ENCODE measurements at regions not wholly inside any gene's neighbourhood (a gene's known extent, or its start where the extent isn't known, plus 50 kb on each side); places are given as distances from the start of the nearest gene placed in this dataset.

- H3K4me3 ChIP-seq (ENCODE audit: low read depth, low read length): no peak overlapping the region
- TF ChIP-seq MYC (IDR thresholded peaks at IDR 0.05; ENCODE audit: low read depth, low read length) (no peak), MAX (IDR thresholded peaks at IDR 0.05; ENCODE audit: low read depth, low read length) (no peak), POLR2A (IDR thresholded peaks at IDR 0.05; ENCODE audit: extremely low read depth, insufficient read length) (no peak), CTCF (IDR thresholded peaks at IDR 0.05; ENCODE audit: low read depth, low read length) (no peak)
- DNase-seq (ENCODE audit: low read depth): no peak
Observed at GRCh38 chr11:8323161-8323935, 59.7 kb upstream of the LMO1 start.

GRCh38 chr11:8321876-8322275 is 58.2 kb upstream of the LMO1 start:
- DNase-seq (ENCODE audit: low read depth): no peak
- H3K4me3 ChIP-seq (ENCODE audit: low read depth, low read length): no peak overlapping the region
- TF ChIP-seq MAX (IDR thresholded peaks at IDR 0.05; ENCODE audit: low read depth, low read length) (no peak), CTCF (IDR thresholded peaks at IDR 0.05; ENCODE audit: low read depth, low read length) (no peak), MYC (IDR thresholded peaks at IDR 0.05; ENCODE audit: low read depth, low read length) (no peak), POLR2A (IDR thresholded peaks at IDR 0.05; ENCODE audit: extremely low read depth, insufficient read length) (no peak)

GRCh38 chr11:8320076-8320475 is 56.4 kb upstream of the LMO1 start:
- TF ChIP-seq MAX (IDR thresholded peaks at IDR 0.05; ENCODE audit: low read depth, low read length): no peak
- TF ChIP-seq POLR2A (IDR thresholded peaks at IDR 0.05; ENCODE audit: extremely low read depth, insufficient read length): no peak
- TF ChIP-seq CTCF (IDR thresholded peaks at IDR 0.05; ENCODE audit: low read depth, low read length): no peak
- TF ChIP-seq MYC (IDR thresholded peaks at IDR 0.05; ENCODE audit: low read depth, low read length): no peak
- no peak for DNase-seq (ENCODE audit: low read depth)
- H3K4me3 ChIP-seq (ENCODE audit: low read depth, low read length): no peak overlapping the region

- no peak overlapping the region for H3K4me3 ChIP-seq (ENCODE audit: low read depth, low read length)
- peak; percentile 13 for DNase-seq (ENCODE audit: low read depth)
- peak; percentile 24 for TF ChIP-seq CTCF (IDR thresholded peaks at IDR 0.05; ENCODE audit: low read depth, low read length)
- no peak for TF ChIP-seq MYC (IDR thresholded peaks at IDR 0.05; ENCODE audit: low read depth, low read length)
- TF ChIP-seq POLR2A (IDR thresholded peaks at IDR 0.05; ENCODE audit: extremely low read depth, insufficient read length): no peak
- no peak for TF ChIP-seq MAX (IDR thresholded peaks at IDR 0.05; ENCODE audit: low read depth, low read length)
Observed at GRCh38 chr11:8318536-8318935, 54.9 kb upstream of the LMO1 start.

- no peak overlapping the region for H3K4me3 ChIP-seq (ENCODE audit: low read depth, low read length)
- DNase-seq (ENCODE audit: low read depth): no peak
- TF ChIP-seq MAX (IDR thresholded peaks at IDR 0.05; ENCODE audit: low read depth, low read length): no peak
- TF ChIP-seq MYC (IDR thresholded peaks at IDR 0.05; ENCODE audit: low read depth, low read length): no peak
- TF ChIP-seq CTCF (IDR thresholded peaks at IDR 0.05; ENCODE audit: low read depth, low read length): no peak
- no peak for TF ChIP-seq POLR2A (IDR thresholded peaks at IDR 0.05; ENCODE audit: extremely low read depth, insufficient read length)
Observed at GRCh38 chr11:8317159-8317558, 53.5 kb upstream of the LMO1 start.
